ENCODE measurements at regions not wholly inside any gene's neighbourhood (a gene's known extent, or its start where the extent isn't known, plus 50 kb on each side); places are given as distances from the start of the nearest gene placed in this dataset.
A peak's percentile ranks its signal among the peaks of the same experiment; 100 is the strongest.
"Not testable (repeated sequence)": the region's sequence is repeated elsewhere in the genome, so short reads cannot be mapped to it uniquely, and the experiment has no call there.

DNA sequence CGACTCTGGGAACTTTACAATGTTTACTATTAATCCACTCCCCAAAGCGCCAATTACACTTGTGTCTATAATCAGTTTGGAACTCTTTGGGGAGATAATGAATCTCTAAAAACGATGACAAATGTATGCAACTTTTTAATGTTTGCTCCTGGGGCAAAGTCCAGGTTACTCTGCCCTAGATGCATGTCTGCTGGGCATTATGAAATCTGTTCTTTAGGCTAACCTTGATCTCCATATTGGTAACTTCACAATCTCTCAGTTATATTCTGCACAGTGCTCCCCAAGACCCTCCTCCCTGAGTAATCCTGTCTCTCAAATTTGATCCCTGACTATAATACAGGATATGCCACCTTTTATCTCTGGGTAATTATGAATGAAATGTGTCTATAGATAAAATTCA lies 152.2 kb upstream of the TRPM3 start:
- no peak for DNase-seq (ENCODE audit: low read depth, low spot score)

DNA sequence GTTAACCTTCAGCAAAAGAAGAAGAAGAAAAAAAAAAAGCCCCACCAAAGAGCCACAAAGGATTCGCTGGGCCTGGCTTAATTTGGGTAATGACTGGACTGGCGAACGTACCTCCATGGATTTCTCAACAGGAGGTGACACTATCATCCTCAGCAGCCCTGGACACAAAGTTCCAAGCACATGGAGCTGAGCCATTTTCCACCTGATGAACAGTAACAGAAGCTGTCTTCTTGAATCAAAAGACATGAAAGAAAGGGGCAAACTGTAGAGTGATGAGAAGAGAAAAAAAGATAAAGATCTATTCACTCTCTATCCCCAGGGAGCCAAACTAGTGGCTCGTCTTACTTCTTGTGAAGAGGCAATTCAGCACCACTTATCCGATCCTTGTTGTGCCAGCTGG lies 150.2 kb upstream of the TRPM3 start:
- DNase-seq (ENCODE audit: low read depth, low spot score): no peak

DNA sequence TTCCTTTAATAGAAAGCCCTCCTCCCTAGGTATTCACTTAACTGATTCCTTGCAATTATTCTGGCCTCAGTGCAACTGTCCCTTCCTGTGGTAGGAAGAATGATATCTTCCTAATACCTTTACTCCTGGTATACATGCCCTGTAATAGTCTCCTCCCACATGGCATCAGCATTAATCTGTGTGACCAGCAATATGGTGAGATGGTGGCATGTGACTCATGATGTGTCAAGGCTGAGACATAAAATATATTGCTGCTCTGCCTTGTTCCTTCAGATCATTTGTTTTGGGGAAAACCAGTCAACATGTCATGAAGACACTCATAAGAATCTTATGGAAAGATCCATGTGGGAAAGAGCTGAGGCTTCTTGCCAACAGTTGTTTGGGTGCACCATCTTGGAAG lies 149.1 kb upstream of the TRPM3 start:
- no peak for DNase-seq (ENCODE audit: low read depth, low spot score)

DNA sequence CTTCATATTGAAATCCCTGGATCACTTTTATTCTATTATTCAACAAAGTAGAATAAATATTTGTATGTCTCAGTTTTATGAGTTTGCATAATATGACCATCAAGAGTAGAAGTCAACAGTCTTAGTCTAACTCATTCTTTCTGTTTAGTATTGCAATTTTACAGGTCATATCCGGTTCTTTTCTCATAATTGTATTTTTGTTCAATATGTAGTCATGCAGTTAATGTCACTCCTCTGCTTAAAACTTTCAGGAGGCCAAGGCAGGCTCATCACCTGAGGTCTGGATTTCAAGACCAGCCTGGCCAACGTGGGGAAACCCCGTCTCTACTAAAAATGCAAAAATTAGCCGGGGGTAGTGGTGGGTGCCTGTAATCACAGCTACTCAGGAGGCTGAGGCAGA lies 148.4 kb upstream of the TRPM3 start:
- DNase-seq (ENCODE audit: low read depth, low spot score): no peak

DNA sequence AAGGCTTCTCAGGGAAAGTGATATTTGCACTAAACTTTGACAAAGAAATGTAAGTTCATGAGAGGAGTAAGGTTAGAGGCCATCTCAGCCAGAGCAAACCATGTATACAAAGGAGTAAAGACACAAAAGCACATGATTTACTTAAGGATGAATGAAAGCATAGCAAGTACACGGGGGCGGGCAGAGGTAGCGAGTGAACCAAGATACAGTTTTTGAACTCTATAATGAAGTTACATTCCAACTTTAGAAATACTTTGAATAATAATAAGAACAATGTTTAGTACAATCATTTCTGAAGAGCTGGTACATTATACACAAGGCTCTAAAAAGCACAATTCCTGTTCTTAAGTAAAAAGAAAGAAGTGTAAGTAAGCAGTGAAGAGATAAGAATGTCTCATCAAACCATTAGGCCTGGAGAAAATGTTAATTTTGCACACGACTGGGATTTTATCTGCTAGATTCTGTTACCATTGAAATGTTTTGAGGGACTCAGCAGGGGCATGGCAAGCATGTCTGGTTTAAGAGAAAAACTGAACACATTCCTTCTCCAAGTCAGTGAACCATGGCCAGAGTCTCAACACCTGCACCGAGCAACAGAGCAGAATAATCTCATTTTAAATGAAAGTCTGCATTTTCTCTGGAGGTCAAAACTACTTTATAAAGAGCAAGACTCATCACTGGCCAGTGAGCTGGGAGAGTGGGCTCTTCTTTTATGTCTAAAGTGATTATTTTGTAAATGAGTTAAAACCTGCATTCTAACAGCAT lies 147.6 kb upstream of the TRPM3 start:
- DNase-seq (ENCODE audit: low read depth, low spot score): no peak

DNA sequence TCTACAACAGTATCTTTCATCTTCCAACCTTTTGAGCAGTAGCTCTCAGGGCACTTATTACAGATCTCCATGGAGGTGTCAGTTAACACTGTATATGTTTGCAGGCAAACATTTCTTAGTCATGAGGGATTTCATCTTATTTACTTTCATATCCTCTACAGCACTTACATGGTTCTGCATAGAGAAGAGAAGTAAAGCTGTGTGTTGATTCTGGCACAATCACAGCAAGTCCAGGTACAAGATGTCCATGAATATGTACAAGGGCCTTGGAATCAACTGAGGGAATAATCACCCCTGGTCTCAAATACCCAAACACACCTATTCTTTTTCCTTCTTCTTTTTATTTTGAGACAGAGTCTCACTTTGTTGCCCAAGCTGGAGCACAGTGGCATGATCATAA lies 142.0 kb upstream of the TRPM3 start:
- no peak for DNase-seq (ENCODE audit: low read depth, low spot score)

DNA sequence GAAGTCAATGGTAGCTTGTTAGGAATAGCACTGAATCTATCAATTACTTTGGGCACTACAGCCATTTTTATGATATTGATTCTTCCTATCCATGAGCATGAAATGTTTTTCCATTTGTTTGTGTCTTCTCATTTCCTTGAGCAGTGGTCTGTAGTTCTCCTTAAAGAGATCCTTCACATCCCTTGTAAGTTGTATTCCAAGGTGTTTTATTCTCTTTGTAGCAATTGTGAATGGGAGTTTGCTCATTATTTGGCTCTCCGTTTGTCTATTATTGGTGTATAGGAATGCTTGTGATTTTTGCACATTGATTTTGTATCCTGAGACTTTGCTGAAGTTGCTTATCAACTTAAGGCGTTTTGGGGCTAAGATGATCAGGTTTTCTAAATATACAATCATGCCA lies 139.0 kb upstream of the TRPM3 start:
- DNase-seq (ENCODE audit: low read depth, low spot score): not testable (repeated sequence)

DNA sequence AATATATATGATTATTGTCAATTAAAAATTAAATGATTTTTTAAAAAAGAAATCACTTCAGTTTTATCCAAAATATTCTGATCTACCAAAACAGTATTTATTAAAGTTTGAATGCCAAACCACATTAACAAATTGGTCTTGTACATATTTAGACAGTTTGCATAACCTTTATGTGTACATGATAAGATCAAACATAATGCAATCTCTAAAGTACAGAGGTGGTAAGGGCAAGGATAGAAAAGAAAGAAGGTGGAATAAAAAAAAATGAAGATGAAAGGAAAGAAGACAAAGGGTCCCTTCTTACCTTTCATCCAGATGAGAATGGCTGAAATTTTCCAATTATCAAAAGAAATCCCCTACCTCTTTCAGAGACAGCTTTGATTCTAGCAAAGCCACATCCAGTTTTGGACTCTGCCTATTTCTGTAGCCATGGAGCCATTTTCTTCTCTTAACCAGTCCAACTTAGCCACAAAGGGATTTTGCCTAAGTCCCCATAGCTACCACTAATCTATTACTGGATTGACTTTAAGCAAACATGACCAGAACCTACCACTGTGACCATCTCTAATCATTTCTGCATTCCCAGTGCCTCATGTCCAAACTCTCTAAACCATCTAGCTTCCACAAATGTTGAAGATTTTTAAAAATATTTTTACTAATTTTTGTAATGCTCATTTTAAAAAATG lies 133.3 kb upstream of the TRPM3 start:
- no peak for DNase-seq (ENCODE audit: low read depth, low spot score)

DNA sequence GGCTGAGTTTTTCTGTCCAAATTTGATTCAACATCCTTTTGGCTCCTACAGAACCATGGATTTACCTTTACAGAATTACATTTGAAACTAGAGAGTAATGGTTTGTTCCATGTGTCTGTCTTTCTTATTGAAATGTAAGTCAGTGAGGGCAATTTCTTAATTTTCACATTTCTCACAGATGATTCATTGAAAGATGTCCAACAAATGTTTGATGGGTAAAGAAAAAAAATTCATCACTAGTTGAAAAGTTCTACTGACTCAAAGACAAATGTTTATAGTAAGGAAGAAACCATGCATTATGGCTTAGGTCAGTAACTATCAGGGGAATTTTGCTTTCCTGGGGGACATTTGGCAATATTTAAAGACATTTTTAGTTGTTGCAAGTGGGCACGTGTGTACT lies 131.6 kb upstream of the TRPM3 start:
- no peak for DNase-seq (ENCODE audit: low read depth, low spot score)

DNA sequence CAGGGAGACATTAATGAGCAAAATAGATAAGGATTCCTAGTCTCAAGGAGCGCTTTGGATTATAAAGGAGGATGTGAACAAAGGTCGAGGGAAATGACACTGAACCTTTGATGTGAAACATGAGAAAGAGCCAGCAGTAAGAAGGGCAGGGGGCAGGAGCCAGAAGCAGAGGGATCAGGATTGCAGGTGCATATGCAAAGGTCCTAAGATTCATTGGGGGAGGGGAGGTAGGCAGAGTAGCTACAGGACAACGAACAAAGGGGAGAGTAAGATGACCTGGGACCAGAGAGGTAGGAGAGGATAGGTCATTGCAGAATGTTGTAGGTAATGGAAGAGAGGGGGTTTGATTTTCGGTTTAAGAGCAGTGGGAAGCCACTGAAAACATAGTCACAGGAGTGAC lies 129.2 kb upstream of the TRPM3 start:
- peak; percentile 23 for DNase-seq (ENCODE audit: low read depth, low spot score)

DNA sequence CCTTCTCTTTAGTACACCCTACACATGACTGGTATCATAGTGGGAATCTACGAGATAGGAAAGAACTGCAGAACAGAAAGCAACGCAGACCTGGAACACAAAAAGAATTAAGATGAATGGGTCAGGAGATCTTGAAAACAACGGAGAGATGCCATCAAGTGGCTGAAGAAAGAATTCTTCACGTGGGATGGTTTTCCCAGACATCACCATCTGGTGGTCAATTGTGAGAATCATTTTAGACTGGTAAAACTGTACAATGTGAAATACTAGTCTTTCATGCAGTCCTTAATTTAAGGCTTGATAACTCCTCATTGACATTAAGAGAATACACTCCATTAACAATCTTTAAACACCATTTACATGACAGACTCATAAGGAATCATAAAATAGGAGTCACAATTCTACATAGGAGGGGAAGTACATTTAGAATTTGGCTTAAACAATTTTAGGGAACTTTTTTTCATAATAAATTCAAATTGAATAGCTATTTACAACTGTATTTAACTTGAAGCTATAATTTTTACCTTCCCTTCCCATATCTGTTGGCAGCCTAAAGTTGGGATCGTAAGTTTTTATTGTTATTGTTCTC lies 128.4 kb upstream of the TRPM3 start:
- peak; percentile 38 for DNase-seq (ENCODE audit: low read depth, low spot score)

DNA sequence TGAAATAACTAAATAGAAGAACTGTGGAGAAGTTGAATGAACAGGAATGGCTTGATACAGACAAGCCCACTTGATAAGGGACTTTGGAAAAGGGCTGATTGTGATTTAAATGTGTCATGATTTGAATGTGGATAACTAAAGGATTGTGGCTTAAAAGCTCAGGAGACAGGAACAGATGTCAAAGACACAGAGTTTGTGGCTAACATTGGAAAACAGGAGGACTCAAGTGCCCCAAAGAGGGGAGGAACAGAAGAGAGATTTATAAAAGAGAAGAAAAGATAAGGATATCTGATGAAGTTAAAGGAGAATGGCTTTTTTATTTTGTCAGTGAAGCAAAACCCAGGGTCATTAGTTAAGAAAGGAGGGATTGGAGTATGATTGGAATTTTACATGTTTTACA lies 124.2 kb upstream of the TRPM3 start:
- DNase-seq (ENCODE audit: low read depth, low spot score): no peak

DNA sequence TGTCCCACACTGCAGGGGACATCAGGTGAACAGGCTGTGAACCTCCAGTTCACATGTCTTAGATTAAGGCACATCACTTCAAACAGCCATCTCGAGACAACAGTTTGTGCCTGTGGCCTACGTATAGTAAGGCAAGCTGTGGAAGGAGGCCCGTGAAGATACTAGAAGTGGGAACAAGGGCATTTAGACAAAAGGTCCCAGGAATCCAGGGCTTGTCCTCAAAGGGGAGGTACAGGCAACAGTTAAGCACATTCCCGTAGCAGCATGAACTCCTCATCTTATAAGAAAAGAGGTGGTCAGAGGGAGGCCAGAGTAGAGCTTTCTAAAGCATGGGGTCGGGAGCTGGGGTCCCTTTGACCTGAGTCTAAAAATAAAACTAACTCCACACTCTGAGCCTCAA lies 122.5 kb upstream of the TRPM3 start:
- DNase-seq (ENCODE audit: low read depth, low spot score): no peak

DNA sequence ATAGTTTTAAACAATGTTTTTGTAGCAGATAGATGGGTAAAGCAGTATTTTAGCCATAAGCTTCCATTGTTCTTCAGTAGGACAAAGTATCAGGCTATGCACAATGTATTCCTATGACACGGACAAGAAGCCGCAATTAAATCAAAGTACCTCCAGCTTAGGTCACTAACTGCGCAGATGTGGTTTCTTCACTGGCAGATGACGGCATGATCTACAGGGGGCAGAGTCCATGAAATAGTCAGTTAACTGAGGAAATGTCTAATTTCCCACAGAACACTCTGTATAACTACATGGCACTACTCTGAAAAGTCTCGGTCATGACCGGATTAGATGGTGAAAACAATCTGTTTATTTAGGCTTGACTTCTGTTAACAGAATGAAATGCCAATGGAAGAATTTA lies 120.7 kb upstream of the TRPM3 start:
- DNase-seq (ENCODE audit: low read depth, low spot score): no peak

DNA sequence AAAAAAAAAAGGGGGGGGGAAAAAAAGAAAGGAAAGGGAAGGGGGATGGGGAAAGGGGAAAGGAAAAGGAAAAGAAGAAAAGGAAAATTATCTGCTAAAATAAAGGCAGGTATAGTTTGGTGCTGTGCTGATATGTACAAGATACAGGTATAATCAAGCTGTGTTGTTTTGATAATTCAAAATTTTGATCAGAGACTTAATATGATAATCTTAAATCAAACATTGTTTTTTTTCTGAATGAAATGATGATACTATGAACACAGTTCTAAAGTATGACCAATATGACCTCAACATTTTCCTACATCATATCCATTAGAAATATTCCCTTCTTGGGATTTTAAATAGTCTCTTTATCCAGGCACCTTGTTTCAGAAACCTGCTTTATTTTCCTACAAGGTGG lies 115.6 kb upstream of the TRPM3 start:
- DNase-seq (ENCODE audit: low read depth, low spot score): no peak

DNA sequence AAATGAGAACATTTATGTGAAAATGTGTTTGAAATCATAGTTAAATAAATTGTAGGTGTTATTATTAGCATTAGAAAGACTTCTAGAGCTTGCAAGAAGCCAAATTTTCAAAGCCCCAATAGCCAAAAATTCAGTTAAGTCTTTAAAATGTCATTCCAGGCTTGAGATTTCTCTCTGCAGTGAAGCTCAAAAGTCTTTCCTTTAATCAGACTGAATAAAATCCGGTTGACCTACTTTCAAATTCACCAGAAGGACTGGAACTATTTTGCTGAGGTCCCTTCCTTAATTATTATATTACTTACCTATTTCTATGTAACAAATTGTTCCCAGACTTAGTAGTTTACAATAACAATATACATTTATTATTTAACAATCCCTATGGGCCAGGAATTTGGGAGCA lies 112.2 kb upstream of the TRPM3 start:
- no peak for DNase-seq (ENCODE audit: low read depth, low spot score)

DNA sequence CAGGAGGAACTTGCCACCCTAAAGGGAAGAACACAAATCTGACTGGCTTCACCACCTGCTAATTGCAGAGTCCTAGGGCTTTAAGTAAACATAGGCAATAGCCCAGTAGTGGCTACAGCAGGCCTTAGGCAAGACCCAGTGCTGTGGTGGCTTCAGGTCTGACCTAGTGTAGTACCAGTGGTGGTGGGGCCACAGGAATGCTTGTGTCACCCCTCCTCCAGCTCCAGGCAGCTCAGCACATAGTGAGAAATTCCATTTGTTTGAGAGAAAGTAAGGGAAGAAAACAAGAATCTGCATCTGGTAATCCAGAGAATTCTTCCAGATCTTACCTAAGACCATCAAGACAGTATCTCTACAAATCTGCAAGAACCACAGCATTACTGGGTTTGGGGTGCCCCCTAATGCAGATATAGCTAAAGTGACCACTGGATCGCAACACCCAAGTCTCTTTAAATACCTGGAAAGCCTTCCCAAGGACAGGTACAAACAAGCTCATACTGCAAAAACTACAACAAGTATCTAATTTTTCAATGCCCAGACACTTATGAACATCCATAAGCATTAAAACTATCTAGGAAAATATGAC lies 102.6 kb upstream of the TRPM3 start:
- DNase-seq (ENCODE audit: low read depth, low spot score): peak; percentile 49

DNA sequence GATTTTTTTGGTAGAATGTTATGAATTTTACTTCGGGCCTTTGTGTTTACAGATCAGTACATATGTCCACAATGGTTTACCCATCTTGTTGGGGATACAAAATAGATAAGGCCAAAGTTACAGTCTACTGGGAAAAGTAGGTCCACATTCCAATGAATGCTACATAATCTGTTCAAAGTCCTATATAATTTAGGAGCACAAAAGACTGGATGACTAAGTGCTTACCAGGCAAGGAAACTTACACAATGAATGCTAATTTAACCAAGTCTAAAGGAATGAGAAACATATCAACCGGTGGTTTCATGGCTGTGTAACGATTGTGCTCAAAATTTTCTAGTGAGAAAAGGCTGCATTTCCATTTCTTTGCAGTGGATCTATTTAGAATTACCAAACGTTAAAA lies 97.4 kb upstream of the TRPM3 start:
- DNase-seq (ENCODE audit: low read depth, low spot score): no peak

DNA sequence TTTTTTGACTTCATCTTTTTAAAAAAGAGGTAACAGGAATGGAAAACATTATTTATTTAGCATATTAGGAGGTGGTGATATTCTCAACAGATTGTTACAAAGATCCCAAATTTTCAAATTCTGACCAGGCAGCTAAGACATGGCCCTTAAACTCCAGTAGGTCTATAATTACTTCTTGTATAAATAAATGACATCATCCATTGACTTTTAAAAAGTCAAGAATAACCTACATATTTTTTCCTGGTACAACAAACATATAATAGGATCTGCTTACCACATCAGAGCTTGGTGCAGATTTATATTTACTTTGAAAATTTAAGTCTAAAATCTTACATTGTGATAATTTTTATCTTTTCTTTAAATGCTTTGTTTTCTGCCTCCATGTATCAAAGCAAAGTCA lies 92.2 kb upstream of the TRPM3 start:
- no peak for DNase-seq (ENCODE audit: low read depth, low spot score)

DNA sequence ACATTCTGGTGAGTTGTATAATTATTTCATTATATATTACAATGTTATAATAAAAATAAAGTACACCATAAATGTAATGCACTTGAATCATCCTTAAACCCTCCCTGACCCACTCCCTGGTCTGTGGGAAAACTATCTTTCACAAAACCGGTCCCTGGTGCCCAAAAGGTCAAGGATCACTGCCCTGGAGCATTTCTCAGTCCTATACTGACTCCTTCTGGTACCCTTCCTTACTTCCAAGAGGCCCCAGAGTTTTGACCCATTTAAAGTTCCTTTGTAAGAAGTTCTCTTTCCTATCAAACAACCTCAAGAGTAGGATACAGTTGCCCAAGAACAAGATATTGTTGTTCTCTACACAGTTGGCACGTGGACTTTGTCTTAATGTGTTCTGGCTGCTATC lies 88.9 kb upstream of the TRPM3 start:
- peak; percentile 19 for DNase-seq (ENCODE audit: low read depth, low spot score)

DNA sequence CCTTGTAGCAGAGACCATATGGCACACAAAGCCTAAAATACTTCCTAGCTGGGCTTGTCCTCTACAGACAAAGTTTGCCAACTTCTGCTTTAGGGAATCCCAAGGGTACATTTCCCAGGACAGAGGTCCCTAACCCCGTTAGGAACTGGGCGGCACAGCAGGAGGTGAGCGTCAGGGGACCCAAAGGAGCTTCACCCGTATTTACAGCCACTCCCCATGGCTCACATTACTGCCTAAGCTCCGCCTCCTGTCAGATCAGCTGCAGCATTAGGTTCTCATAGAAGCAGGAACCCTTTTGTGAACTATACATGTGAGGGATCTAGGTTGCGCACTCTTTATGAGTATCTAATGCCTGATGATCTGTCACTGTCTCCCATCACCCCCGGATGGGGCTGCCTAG lies 88.5 kb upstream of the TRPM3 start:
- no peak for DNase-seq (ENCODE audit: low read depth, low spot score)

DNA sequence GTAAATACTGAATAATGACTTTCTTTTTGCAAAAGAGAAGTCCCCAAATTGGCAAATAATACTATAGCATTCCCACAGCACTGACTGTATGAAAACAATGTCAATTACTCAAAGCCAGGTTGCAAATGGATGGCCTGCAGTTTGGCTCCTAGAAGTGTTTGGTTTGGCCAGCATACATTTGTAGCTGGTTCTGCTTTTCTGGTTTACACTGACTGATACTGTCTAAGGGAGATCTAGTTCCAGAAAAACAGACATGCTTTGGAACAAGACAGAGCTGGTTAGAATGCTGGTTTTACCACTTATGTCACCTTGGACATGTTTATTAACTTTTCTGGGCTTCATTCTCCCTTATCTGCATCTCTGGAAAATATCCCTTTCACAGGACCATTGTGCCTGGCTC lies 81.5 kb upstream of the TRPM3 start:
- DNase-seq (ENCODE audit: low read depth, low spot score): no peak

DNA sequence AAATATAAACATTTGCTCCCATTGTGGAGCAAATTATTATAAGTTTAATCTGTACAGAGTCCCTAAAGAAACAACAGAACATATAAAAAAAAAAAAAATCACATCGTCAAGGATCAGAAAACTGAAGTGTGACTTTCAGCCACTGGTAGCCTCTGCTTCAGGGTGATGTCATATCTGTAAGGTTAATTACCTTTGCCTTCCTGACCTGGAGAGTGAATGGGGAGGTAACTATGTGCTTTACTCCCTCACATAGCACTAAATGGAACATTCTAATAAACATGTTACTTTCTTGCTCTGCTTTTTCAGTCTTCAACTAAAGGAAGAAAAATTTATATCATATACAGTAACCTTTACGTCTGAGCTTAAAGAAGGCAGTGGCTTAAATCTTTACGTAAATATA lies 70.3 kb upstream of the TRPM3 start:
- no peak for DNase-seq (ENCODE audit: low read depth, low spot score)
